Heart left ventricle (tissue), 16 donors: ENCODE measurements at regions not wholly inside any gene's neighbourhood (a gene's known extent, or its start where the extent isn't known, plus 50 kb on each side); places are given as distances from the start of the nearest gene placed in this dataset.

ENCODE experiments used
- ATAC-seq, 4 donors: fragments of 200-7000 bp; cut with Tn5 transposase; one replicate each; pipeline ENCODE4 v1.9.1; 2020 to 2022; ENCODE audit warnings: moderate library complexity in 4 of 4, mild to moderate bottlenecking in 3 of 4, moderate number of reproducible peaks in 1 of 4
- DNase-seq, 5 donors: peaks; one replicate each; pipeline ENCODE4 v3.0.0-alpha.2; 2020
- H3K27ac ChIP-seq, 12 donors: fragments of 200-600 bp; sonication (generic) in 4 of 12; one replicate each; pipeline versions ENCODE4 v1.5.0 to v1.8.0; 2016 to 2022; ENCODE audit warnings: mild to moderate bottlenecking in 2 of 12
- H3K27me3 ChIP-seq, 9 donors: fragments of 200-600 bp; sonication (generic) in 2 of 9; one replicate each; pipeline versions ENCODE4 v1.5.1 to v1.8.0; 2016 to 2022; ENCODE audit warnings: mild to moderate bottlenecking in 3 of 9
- H3K36me3 ChIP-seq, 9 donors: fragments of 200-600 bp; sonication (generic) in 2 of 9; one replicate each; pipeline versions ENCODE4 v1.5.0 to v1.8.0; 2018 to 2022; ENCODE audit warnings: mild to moderate bottlenecking in 2 of 9
- H3K4me1 ChIP-seq, 12 donors: fragments of 200-600 bp; sonication (generic) in 4 of 12; one replicate each; pipeline versions ENCODE4 v1.5.0 to v1.8.0; 2016 to 2022; ENCODE audit warnings: mild to moderate bottlenecking in 3 of 12
- H3K4me3 ChIP-seq, 12 donors: fragments of 200-600 bp; sonication (generic) in 4 of 12; one replicate each; pipeline versions ENCODE4 v1.5.0 to v1.8.0; 2017 to 2022; ENCODE audit warnings: mild to moderate bottlenecking in 9 of 12, moderate library complexity in 4 of 12
- H3K9me3 ChIP-seq, 12 donors: fragments of 200-600 bp; sonication (generic) in 4 of 12; one replicate each; pipeline versions ENCODE4 v1.5.0 to v1.8.0; 2016 to 2022; ENCODE audit warnings: mild to moderate bottlenecking in 1 of 12
- POLR2A ChIP-seq, 2 donors: fragments of 450-650 bp; IDR thresholded peaks; one replicate each; pipeline ENCODE4 v1.6.1; 2017; ENCODE audit warnings: antibody characterized with exemption in 2 of 2, mild to moderate bottlenecking in 2 of 2, moderate library complexity in 2 of 2
- WGBS, 4 donors: extraction: QIAGEN DNeasy Blood & Tissue Kit in 2 of 4; methylation state at CpG; one replicate each; pipeline versions ENCODE4 v1.1.5 to v1.1.7; 2013 to 2018; 5-methylcytosine and 5-hydroxymethylcytosine counted together
- intact Hi-C, 10 donors: fragments of 100-400 bp; cut with DNase I; formaldehyde crosslinking; loops; one replicate each; pipeline versions ENCODE4 v1.11.1 to v1.14.2; 2022
- TF ChIP-seq, protein P1 (sequence below), 12 donors: fragments of 200-600 bp; sonication (generic) in 4 of 12; IDR thresholded peaks; one replicate each; pipeline versions ENCODE4 v1.5.0 to v1.8.0; 2018 to 2022; ENCODE audit warnings: antibody characterized with exemption in 12 of 12, mild to moderate bottlenecking in 5 of 12
- donor health status: ischemic (EF 13 %, LVEDD 7.1; RV severe dilation, severe dysfunction).
- donor health status: healthy with polysubstance abuse.
- donor health status: DM: no; HTN: yes; CAD: no.
- donor health status: DM: no; HTN: no; CAD: no.
- donor health status: ischemic (EF 25% LVEDD 6.9; RV normal size, moderate dysfunction).
- donor health status: ischemic (EF 25% LVEDD 5.7; RV mildly dilated, moderate dysfunction).
- donor health status: healthy.
- donor health status: DM: yes; HTN: yes; CAD: no.
- donor health status: ischemic (EF 35%, LVEDD 5.7; RV mildly dilated, moderate dysfunction).
- donor health status: nonischemic (EF 11% LVEDD 7.7; RV severe dilation, severe dysfunction).
- donor health status: DM: yes; HTN: yes; CAD: no.
- donor health status: PGD.
- donor health status: ischemic (EF 29% LVEDD 5.4; RV normal size, mild dysfunction).
- donor health status: nonischemic (EF 23%, LVEDD 6.1; RV moderate dilation, normal function).

DNA sequence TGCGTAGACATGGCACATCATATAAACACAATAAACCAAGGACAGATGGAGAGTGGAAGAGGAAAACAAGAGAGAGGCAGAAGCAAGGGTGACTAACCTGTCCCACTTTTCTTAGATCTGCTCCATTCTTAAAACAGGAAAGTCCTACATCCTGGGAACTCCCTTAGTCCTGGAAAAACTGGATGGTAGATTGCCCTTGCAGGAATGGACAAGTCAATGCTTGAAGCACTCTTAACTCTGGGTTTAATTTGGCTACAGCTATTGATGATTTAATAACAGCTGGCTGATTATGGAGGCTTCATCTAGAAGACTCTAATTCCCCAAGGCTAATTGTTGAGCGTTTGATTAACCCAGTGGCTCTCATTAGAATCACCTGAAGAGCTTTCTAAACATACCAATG is 258.8 kb downstream of the MIAT start:
- Histone ChIP-seq H3K27me3 (peaks cover 0 to 20% (median 6%) of the 10 kb centered on the region in 9 donors), H3K9me3 (no peaks in the 10 kb centered on the region), H3K27ac (no peak overlapping the region), H3K36me3 (no peaks in the 10 kb centered on the region), H3K4me3 (no peak overlapping the region), H3K4me1 (peaks cover 0 to 2% (median 0%) of the 10 kb centered on the region in 12 donors)
- intact Hi-C loops: no loop called here
- ATAC-seq (no peak), DNase-seq (no peak)
- TF ChIP-seq, protein P1, sequence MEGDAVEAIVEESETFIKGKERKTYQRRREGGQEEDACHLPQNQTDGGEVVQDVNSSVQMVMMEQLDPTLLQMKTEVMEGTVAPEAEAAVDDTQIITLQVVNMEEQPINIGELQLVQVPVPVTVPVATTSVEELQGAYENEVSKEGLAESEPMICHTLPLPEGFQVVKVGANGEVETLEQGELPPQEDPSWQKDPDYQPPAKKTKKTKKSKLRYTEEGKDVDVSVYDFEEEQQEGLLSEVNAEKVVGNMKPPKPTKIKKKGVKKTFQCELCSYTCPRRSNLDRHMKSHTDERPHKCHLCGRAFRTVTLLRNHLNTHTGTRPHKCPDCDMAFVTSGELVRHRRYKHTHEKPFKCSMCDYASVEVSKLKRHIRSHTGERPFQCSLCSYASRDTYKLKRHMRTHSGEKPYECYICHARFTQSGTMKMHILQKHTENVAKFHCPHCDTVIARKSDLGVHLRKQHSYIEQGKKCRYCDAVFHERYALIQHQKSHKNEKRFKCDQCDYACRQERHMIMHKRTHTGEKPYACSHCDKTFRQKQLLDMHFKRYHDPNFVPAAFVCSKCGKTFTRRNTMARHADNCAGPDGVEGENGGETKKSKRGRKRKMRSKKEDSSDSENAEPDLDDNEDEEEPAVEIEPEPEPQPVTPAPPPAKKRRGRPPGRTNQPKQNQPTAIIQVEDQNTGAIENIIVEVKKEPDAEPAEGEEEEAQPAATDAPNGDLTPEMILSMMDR (IDR thresholded peaks at IDR 0.05): no peak
- no peak for TF ChIP-seq POLR2A (IDR thresholded peaks at IDR 0.05)
- 83 to 91% (median 87%) methylated on average over 2 of the region's 2 CpGs for WGBS, 4 donors

- intact Hi-C loops: no loop called here
- DNase-seq (no peak), ATAC-seq (no peak)
- 70 to 87% (median 76%) methylated on average over 3 of the region's 3 CpGs for WGBS, 4 donors
- Histone ChIP-seq H3K9me3 (no peaks in the 10 kb centered on the region), H3K36me3 (no peaks in the 10 kb centered on the region), H3K4me3 (no peak overlapping the region), H3K27ac (no peak overlapping the region), H3K4me1 (peaks cover 0 to 2% (median 0%) of the 10 kb centered on the region in 12 donors), H3K27me3 (peaks cover 0 to 8% (median 0%) of the 10 kb centered on the region in 9 donors)
- no peak for TF ChIP-seq POLR2A (IDR thresholded peaks at IDR 0.05)
- TF ChIP-seq, protein P1 (IDR thresholded peaks at IDR 0.05): no peak
Measured at GRCh38 chr22:26918226-26918625, 260.8 kb downstream of the MIAT start.

- intact Hi-C loops: no loop called here
- WGBS, 4 donors: 57 to 62% (median 60%) methylated on average over 2 of the region's 2 CpGs
- Histone ChIP-seq H3K4me1 (peaks cover 0 to 2% (median 0%) of the 10 kb centered on the region in 12 donors), H3K9me3 (no peaks in the 10 kb centered on the region), H3K4me3 (no peak overlapping the region), H3K36me3 (no peaks in the 10 kb centered on the region), H3K27ac (no peak overlapping the region), H3K27me3 (peaks cover 0 to 6% (median 0%) of the 10 kb centered on the region in 9 donors)
- no peak for DNase-seq
- no peak for TF ChIP-seq POLR2A (IDR thresholded peaks at IDR 0.05)
- TF ChIP-seq, protein P1 (IDR thresholded peaks at IDR 0.05): no peak
- no peak for ATAC-seq
Measured at GRCh38 chr22:26921726-26922125, 264.3 kb downstream of the MIAT start.

DNA sequence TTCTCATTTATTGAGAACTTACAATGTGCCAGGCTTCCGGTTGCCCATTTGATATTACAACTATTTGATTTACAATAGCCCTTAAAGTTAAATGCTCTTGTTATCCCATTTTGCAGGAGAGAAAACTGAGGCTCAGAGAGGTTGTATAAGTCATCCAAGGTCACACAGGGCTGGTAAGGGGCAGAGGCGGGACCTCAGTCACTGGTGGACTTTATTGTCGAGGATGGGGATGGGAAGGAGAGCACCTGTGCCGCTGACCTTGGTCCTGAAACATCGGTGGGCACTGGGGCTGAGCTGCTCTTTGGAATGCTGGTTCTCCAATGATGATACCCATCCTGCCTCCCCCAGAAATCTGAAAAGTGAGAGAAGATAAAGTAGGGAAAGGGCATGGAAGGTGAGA is 265.4 kb downstream of the MIAT start:
- TF ChIP-seq, protein P1 (IDR thresholded peaks at IDR 0.05): no peak
- no peak for TF ChIP-seq POLR2A (IDR thresholded peaks at IDR 0.05)
- Histone ChIP-seq H3K4me3 (no peak overlapping the region), H3K9me3 (no peaks in the 10 kb centered on the region), H3K4me1 (peaks cover 0 to 2% (median 0%) of the 10 kb centered on the region in 12 donors), H3K27ac (no peak overlapping the region), H3K36me3 (no peaks in the 10 kb centered on the region), H3K27me3 (peaks cover 0 to 6% (median 0%) of the 10 kb centered on the region in 9 donors)
- ATAC-seq (no peak), DNase-seq (no peak)
- 27 to 29% (median 27%) methylated on average over 5 of the region's 5 CpGs for WGBS, 4 donors
- intact Hi-C loops: no loop called here
